Ascending aorta (tissue), 2 donors: ENCODE measurements at regions not wholly inside any gene's neighbourhood (a gene's known extent, or its start where the extent isn't known, plus 50 kb on each side); places are given as distances from the start of the nearest gene placed in this dataset.

Experiments
- DNase-seq, 2 donors: peaks; one replicate each; pipeline ENCODE4 v3.0.0-alpha.2; 2019; ENCODE audit warnings: low spot score in 2 of 2
- H3K27ac ChIP-seq, 2 donors: fragments of 200-600 bp; sonication (generic); one replicate each; pipeline ENCODE4 v1.5.1; 2016 to 2017; ENCODE audit warnings: mild to moderate bottlenecking in 1 of 2
- H3K27me3 ChIP-seq: fragments of 200-600 bp; sonication (generic); one replicate; pipeline ENCODE4 v1.5.1; 2017
- H3K36me3 ChIP-seq, 2 donors: fragments of 200-600 bp; sonication (generic); one replicate each; pipeline ENCODE4 v1.5.1; 2016
- H3K4me1 ChIP-seq, 2 donors: fragments of 200-600 bp; sonication (generic); one replicate each; pipeline ENCODE4 v1.5.1; 2016 to 2017; ENCODE audit warnings: mild to moderate bottlenecking in 1 of 2
- H3K4me3 ChIP-seq, 2 donors: fragments of 200-600 bp; sonication (generic); one replicate each; pipeline ENCODE4 v1.5.1; 2016 to 2017; ENCODE audit warnings: mild to moderate bottlenecking in 1 of 2
- H3K9me3 ChIP-seq, 2 donors: fragments of 200-600 bp; sonication (generic); one replicate each; pipeline ENCODE4 v1.5.1; 2016
- intact Hi-C: fragments of 100-400 bp; cut with DNase I; formaldehyde crosslinking; loops from one replicate; pipeline ENCODE4 v1.15.1; 2023
- TF ChIP-seq, protein P1 (sequence below), 3 experiments: fragments of 200-600 bp in 2 of 3; fragments of 450-650 bp in 1 of 3; sonication (generic) in 2 of 3; IDR thresholded peaks; one replicate each; pipeline ENCODE4 v1.5.1; 2016 to 2019; ENCODE audit warnings: antibody characterized with exemption in 3 of 3, mild to moderate bottlenecking in 1 of 3, moderate library complexity in 1 of 3

DNA sequence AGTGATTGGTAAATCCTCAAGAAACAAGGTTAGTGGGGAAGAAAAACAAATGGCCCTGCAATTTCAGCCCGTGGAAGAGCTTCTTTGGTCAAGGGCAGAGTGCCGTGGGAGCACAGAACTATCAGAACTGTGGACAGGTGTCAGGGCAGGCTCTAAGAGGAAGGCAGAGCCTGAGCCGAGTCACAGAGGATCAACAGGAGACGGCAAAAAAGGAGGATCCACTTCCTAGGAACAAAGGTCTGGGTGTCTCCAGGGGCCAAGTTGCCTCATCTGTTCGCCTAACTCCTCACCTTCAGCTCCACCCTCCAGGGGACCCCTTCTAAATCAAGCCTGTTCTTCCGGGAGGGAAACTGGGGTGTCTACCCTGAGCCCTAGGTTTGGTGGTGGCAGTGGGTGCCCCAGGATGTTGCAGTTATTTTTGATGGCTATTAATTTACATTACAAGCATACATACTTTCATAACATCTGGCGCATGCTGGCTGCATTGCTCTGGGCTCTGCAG, 88.0 kb downstream of the FEM1C start:
- H3K9me3 ChIP-seq: no peaks in the 10 kb centered on the region
- H3K27me3 ChIP-seq: no peaks in the 10 kb centered on the region
- no peaks in the 10 kb centered on the region for H3K4me1 ChIP-seq
- no peak overlapping the region for H3K4me3 ChIP-seq
- intact Hi-C loops: no loop called here
- no peak for DNase-seq
- TF ChIP-seq, protein P1, sequence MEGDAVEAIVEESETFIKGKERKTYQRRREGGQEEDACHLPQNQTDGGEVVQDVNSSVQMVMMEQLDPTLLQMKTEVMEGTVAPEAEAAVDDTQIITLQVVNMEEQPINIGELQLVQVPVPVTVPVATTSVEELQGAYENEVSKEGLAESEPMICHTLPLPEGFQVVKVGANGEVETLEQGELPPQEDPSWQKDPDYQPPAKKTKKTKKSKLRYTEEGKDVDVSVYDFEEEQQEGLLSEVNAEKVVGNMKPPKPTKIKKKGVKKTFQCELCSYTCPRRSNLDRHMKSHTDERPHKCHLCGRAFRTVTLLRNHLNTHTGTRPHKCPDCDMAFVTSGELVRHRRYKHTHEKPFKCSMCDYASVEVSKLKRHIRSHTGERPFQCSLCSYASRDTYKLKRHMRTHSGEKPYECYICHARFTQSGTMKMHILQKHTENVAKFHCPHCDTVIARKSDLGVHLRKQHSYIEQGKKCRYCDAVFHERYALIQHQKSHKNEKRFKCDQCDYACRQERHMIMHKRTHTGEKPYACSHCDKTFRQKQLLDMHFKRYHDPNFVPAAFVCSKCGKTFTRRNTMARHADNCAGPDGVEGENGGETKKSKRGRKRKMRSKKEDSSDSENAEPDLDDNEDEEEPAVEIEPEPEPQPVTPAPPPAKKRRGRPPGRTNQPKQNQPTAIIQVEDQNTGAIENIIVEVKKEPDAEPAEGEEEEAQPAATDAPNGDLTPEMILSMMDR (IDR thresholded peaks at IDR 0.05): no peak
- H3K36me3 ChIP-seq: no peaks in the 10 kb centered on the region
- no peak overlapping the region for H3K27ac ChIP-seq

DNA sequence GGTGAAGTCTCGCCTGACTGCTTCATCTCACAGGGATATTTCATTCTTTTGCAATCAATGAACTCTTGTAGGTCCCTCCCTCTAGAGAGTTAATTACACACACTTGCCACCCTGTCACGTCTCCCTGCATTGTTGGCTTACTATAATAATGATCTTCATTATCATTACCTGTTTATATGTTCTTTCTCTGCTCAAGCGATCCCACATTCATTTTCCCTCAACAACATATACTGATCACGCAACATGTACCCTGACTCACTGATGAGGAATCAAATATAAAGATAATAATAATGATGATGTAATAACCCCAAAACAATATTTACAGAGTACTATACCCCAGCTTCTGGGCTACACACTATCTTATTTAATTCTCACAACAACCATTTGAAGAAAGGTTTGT, 88.5 kb downstream of the FEM1C start:
- H3K9me3 ChIP-seq: no peaks in the 10 kb centered on the region
- no peak overlapping the region for H3K4me3 ChIP-seq
- TF ChIP-seq, protein P1 (IDR thresholded peaks at IDR 0.05): no peak
- DNase-seq: no peak
- no peaks in the 10 kb centered on the region for H3K27me3 ChIP-seq
- no peak overlapping the region for H3K27ac ChIP-seq
- no peaks in the 10 kb centered on the region for H3K36me3 ChIP-seq
- intact Hi-C loops: no loop called here
- no peaks in the 10 kb centered on the region for H3K4me1 ChIP-seq

DNA sequence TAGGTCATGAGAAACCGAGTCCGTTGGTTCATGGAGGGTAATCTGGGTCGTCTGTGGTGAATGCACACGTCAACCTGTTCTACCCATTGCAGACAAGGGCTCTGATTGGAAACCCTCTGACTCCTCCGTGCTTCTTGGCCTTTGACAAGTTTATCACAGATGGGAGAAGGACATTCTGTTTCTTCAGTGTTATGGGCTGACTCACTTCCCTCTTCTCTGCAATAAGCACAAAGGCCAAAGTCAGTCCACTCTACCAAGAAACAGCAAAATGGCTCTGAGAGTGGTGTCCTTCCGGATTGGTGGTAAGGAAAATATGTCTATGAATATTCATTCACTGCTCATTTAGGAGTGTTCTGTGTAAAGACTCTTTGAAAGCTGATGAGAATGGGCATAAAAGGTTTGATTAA, 89.3 kb downstream of the FEM1C start:
- H3K4me1 ChIP-seq: no peaks in the 10 kb centered on the region
- no peak overlapping the region for H3K4me3 ChIP-seq
- H3K27ac ChIP-seq: no peak overlapping the region
- TF ChIP-seq, protein P1 (IDR thresholded peaks at IDR 0.05): no peak
- no peak for DNase-seq
- intact Hi-C loops: no loop called here
- no peaks in the 10 kb centered on the region for H3K36me3 ChIP-seq
- no peaks in the 10 kb centered on the region for H3K9me3 ChIP-seq
- no peaks in the 10 kb centered on the region for H3K27me3 ChIP-seq

DNA sequence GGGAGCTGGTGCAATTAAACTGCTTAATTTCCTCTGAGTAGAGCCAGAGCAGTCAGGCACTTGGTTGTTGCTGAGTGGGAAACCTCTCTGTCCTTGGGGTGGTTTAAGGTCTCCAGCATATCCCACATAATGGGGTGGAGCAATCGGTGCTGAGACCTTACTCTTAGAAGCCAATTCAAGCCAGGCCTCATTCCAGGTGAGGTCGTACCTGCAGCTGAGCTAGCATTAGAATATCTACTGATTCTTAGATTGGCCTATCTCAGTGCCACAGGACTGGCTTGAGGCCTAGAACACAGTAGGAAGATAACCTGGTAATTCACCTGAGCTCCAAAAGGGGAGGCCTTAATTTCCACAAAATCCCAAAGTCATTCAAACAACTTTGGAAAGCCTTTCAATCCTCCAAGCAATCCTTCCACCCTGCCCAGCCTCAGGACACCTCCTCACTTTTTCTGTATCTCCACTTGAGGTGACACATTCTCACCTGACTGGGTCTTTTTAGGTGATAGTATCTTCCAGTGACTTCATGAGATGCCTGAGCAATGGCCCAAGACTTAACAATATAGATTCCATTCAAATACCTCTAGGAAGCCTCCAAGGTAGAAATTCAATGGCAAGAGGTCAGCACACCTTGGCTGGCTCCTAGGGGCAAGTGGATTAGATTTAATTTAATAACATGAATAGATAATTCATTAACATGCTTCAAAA, 91.0 kb downstream of the FEM1C start:
- Histone ChIP-seq H3K9me3 (no peaks in the 10 kb centered on the region), H3K27me3 (no peaks in the 10 kb centered on the region), H3K4me3 (no peak overlapping the region), H3K27ac (no peak overlapping the region), H3K36me3 (no peaks in the 10 kb centered on the region), H3K4me1 (no peaks in the 10 kb centered on the region)
- intact Hi-C loops: no loop called here
- TF ChIP-seq, protein P1 (IDR thresholded peaks at IDR 0.05): no peak
- DNase-seq: no peak

DNA sequence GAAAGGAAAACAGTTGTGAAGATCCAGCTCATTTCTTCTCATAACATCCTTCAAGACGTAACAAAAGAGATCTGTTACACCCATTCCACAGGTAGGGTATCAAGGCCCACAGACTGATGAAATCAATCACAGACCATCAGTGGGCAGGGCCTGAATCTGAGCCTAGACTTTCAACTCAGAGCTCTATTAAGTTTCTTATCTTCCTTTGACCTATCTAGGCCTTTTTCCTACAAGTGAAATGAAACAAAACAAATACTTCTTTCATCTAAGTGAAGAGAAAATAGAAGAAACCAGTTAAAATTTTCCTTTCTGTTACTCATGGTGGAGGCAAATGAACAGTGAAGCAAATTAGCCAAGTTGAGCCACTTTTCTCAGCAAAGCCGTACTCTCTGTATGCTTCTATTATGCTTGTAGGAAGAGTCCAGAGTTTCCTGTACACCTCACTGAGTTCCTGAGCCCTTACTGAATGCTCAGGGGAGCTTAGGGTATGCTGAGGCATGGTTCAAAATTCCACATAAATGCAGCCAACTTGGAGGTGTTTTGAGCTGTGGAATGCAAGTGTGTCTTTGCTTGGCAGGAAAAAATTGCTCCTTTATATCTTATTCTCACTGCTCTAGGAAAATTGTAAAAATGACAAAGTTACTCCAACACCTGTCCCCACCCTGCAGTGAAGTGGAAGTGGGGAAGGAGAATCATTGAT, 91.9 kb downstream of the FEM1C start:
- Histone ChIP-seq H3K4me1 (no peaks in the 10 kb centered on the region), H3K4me3 (no peak overlapping the region), H3K27me3 (no peaks in the 10 kb centered on the region), H3K27ac (no peak overlapping the region), H3K9me3 (no peaks in the 10 kb centered on the region), H3K36me3 (no peaks in the 10 kb centered on the region)
- DNase-seq: no peak
- intact Hi-C loops: no loop called here
- TF ChIP-seq, protein P1 (IDR thresholded peaks at IDR 0.05): no peak
